ENCODE measurements at regions not wholly inside any gene's neighbourhood (a gene's known extent, or its start where the extent isn't known, plus 50 kb on each side); places are given as distances from the start of the nearest gene placed in this dataset.

GRCh38 chr10:63057509-63057908 lies 75.6 kb upstream of the NRBF2 start:
- H3K4me1 ChIP-seq (replicated peaks in 1 of 2) = no peaks in the 10 kb centered on the region
- H3K27me3 ChIP-seq = no peaks in the 10 kb centered on the region
- no peak for TF ChIP-seq POLR2A (IDR thresholded peaks at IDR 0.05)
- TF ChIP-seq CTCF (IDR thresholded peaks at IDR 0.05) = no peak
- H3K4me3 ChIP-seq = no peak overlapping the region
- 82 to 90% (median 89%) methylated on average over 10 of the region's 10 CpGs for WGBS, 4 donors
- H3K9me3 ChIP-seq (replicated peaks in 1 of 3) = no peaks in the 10 kb centered on the region
- H3K36me3 ChIP-seq (replicated peaks in 1 of 2) = no peaks in the 10 kb centered on the region
- DNase-seq = no peak
- no peak overlapping the region for H3K27ac ChIP-seq
- intact Hi-C loops (cut with DNase I) = no loop called here

- Histone ChIP-seq H3K9me3 (replicated peaks in 1 of 3) (no peaks in the 10 kb centered on the region), H3K4me3 (no peak overlapping the region), H3K4me1 (replicated peaks in 1 of 2) (no peaks in the 10 kb centered on the region), H3K27me3 (no peaks in the 10 kb centered on the region), H3K27ac (no peak overlapping the region), H3K36me3 (replicated peaks in 1 of 2) (no peaks in the 10 kb centered on the region)
- intact Hi-C loops (cut with DNase I) = no loop called here
- DNase-seq = no peak
- no peak for TF ChIP-seq POLR2A (IDR thresholded peaks at IDR 0.05)
- no peak for TF ChIP-seq CTCF (IDR thresholded peaks at IDR 0.05)
- WGBS, 4 donors = 55 to 96% (median 78%) methylated on average over 3 of the region's 3 CpGs
Measured at GRCh38 chr10:63055705-63056104, 77.4 kb upstream of the NRBF2 start.

GRCh38 chr10:63054889-63055611 lies 78.1 kb upstream of the NRBF2 start:
- Histone ChIP-seq H3K27ac (no peak overlapping the region), H3K4me3 (no peak overlapping the region), H3K36me3 (replicated peaks in 1 of 2) (no peaks in the 10 kb centered on the region), H3K4me1 (replicated peaks in 1 of 2) (no peaks in the 10 kb centered on the region), H3K9me3 (replicated peaks in 1 of 3) (no peaks in the 10 kb centered on the region), H3K27me3 (no peaks in the 10 kb centered on the region)
- no peak for TF ChIP-seq CTCF (IDR thresholded peaks at IDR 0.05)
- no peak for TF ChIP-seq POLR2A (IDR thresholded peaks at IDR 0.05)
- DNase-seq = no peak
- intact Hi-C loops (cut with DNase I) = no loop called here

GRCh38 chr10:63052083-63052482 lies 81.0 kb upstream of the NRBF2 start:
- no peaks in the 10 kb centered on the region for H3K36me3 ChIP-seq (replicated peaks in 1 of 2)
- no peaks in the 10 kb centered on the region for H3K4me1 ChIP-seq (replicated peaks in 1 of 2)
- DNase-seq = no peak
- no peak overlapping the region for H3K27ac ChIP-seq
- no peaks in the 10 kb centered on the region for H3K9me3 ChIP-seq (replicated peaks in 1 of 3)
- H3K27me3 ChIP-seq = no peaks in the 10 kb centered on the region
- no peak overlapping the region for H3K4me3 ChIP-seq
- TF ChIP-seq CTCF (IDR thresholded peaks at IDR 0.05) (no peak), POLR2A (IDR thresholded peaks at IDR 0.05) (no peak)
- 65 to 72% (median 70%) methylated on average over 6 of the region's 6 CpGs for whole genome bisulfite sequencing, 4 donors
- intact Hi-C loops (cut with DNase I) = no loop called here

All from adrenal gland (tissue), 9 donors.